H1 (cell line): ENCODE measurements at regions not wholly inside any gene's neighbourhood (a gene's known extent, or its start where the extent isn't known, plus 50 kb on each side); places are given as distances from the start of the nearest gene placed in this dataset.

ENCODE experiments used
- CTCF ChIA-PET: fragments of 300-600 bp; sonication (Branson Sonifier 250); formaldehyde crosslinking; loops from one replicate; lab custom pipeline; 2021; ENCODE audit not compliant: partially characterized antibody; lab: Charles Lee
- POLR2A ChIA-PET: fragments of 300-600 bp; sonication (Branson Sonifier 250); formaldehyde crosslinking; loops from one replicate; lab custom pipeline; 2021; ENCODE audit warnings: inconsistent platforms; ENCODE audit not compliant: partially characterized antibody; lab: Charles Lee
- DNase-seq, 2 experiments: peaks; one replicate each; pipeline versions ENCODE4 v3.0.0 to v3.0.0-alpha.2; 2010 to 2022; ENCODE audit warnings: low spot score in 2 of 2, low read depth in 1 of 2, mixed read lengths in 1 of 2
- FAIRE-seq: peaks from 2 replicates; lab custom pipeline; 2011; peaks lifted over from hg19 to GRCh38; lab: Jason Lieb, UNC
- H2AFZ ChIP-seq: 2 replicates; pipeline ENCODE4 v1.8.1; 2012; ENCODE audit warnings: low read length, inconsistent platforms
- H2AK5ac ChIP-seq: 2 replicates; pipeline ENCODE4 v1.6.1; 2013; ENCODE audit warnings: low read depth, low read length
- H2BK120ac ChIP-seq: replicated peaks from 2 replicates; pipeline ENCODE3; 2013; ENCODE audit warnings: low read depth, low read length, inconsistent platforms
- H2BK12ac ChIP-seq: 2 replicates; pipeline ENCODE4 v1.6.1; 2013; ENCODE audit warnings: low read depth, low read length
- H2BK15ac ChIP-seq: 2 replicates; pipeline ENCODE4 v1.6.1; 2013; ENCODE audit warnings: low read length
- H2BK20ac ChIP-seq: 2 replicates; pipeline ENCODE4 v1.6.1; 2013; ENCODE audit warnings: low read length
- H2BK5ac ChIP-seq: 2 replicates; pipeline ENCODE4 v1.6.1; 2013; ENCODE audit warnings: low read depth, low read length
- H3K14ac ChIP-seq: 2 replicates; pipeline ENCODE4 v1.6.1; 2013; ENCODE audit warnings: inconsistent platforms; ENCODE audit not compliant: insufficient read length
- H3K18ac ChIP-seq: 2 replicates; pipeline ENCODE4 v1.6.1; 2013; ENCODE audit warnings: low read length; ENCODE audit errors: extremely low read depth
- H3K23ac ChIP-seq: 2 replicates; pipeline ENCODE4 v1.6.1; 2013; ENCODE audit warnings: inconsistent platforms; ENCODE audit not compliant: insufficient read length
- H3K23me2 ChIP-seq: 2 replicates; pipeline ENCODE4 v1.6.1; 2013; ENCODE audit warnings: low read depth, low read length
- H3K27ac ChIP-seq: 2 replicates; pipeline ENCODE4 v1.6.1; 2011; ENCODE audit warnings: low read depth, low read length, inconsistent platforms
- H3K27me3 ChIP-seq, 4 experiments: replicated peaks in 1 of 4; 1 replicate in 1 of 4; 2 replicates in 3 of 4; pipeline versions ENCODE4 v1.6.1 to v1.8.1; 2011 to 2013; ENCODE audit warnings: low read length in 3 of 4, mild to moderate bottlenecking in 3 of 4, inconsistent platforms in 2 of 4, mixed read lengths in 2 of 4, moderate library complexity in 1 of 4; ENCODE audit not compliant: control insufficient read depth in 3 of 4, insufficient read depth in 3 of 4; ENCODE audit errors: extremely low read depth in 1 of 4
- H3K36me3 ChIP-seq, 4 experiments: 2 replicates each; pipeline versions ENCODE4 v1.6.1 to v1.8.1; 2011 to 2013; ENCODE audit warnings: mild to moderate bottlenecking in 4 of 4, low read length in 3 of 4, moderate library complexity in 2 of 4, control low read depth in 1 of 4, inconsistent platforms in 1 of 4; ENCODE audit not compliant: insufficient read depth in 4 of 4, control insufficient read depth in 2 of 4
- H3K4ac ChIP-seq: replicated peaks from 2 replicates; pipeline ENCODE3; 2013; ENCODE audit warnings: low read length, low read depth, mixed read lengths, inconsistent platforms; ENCODE audit not compliant: insufficient read length
- H3K4me1 ChIP-seq, 4 experiments: replicated peaks in 1 of 4; 1 replicate in 1 of 4; 2 replicates in 3 of 4; pipeline versions ENCODE4 v1.6.1 to v1.8.1; 2011 to 2013; ENCODE audit warnings: low read length in 3 of 4, inconsistent platforms in 2 of 4, mixed read lengths in 1 of 4; ENCODE audit not compliant: insufficient read depth in 4 of 4, control insufficient read depth in 3 of 4
- H3K4me2 ChIP-seq, 2 experiments: 2 replicates each; pipeline versions ENCODE4 v1.6.1 to v1.8.1; 2011 to 2013; ENCODE audit warnings: low read depth in 2 of 2, low read length in 2 of 2, control low read depth in 1 of 2, inconsistent platforms in 1 of 2, mild to moderate bottlenecking in 1 of 2; ENCODE audit not compliant: insufficient read depth in 1 of 2
- H3K4me3 ChIP-seq, 4 experiments: fragments of 200-600, 300-600 bp in 1 of 4; sonication (generic), shearing (Covaris generic), sonication (Bioruptor Twin) in 1 of 4; 2 replicates each; pipeline versions ENCODE4 v1.5.1 to v1.8.1; 2011 to 2016; ENCODE audit warnings: low read length in 4 of 4, low read depth in 3 of 4, control low read depth in 2 of 4, inconsistent platforms in 2 of 4, mild to moderate bottlenecking in 2 of 4, mixed read lengths in 1 of 4, moderate library complexity in 1 of 4; ENCODE audit not compliant: insufficient read depth in 2 of 4; ENCODE audit errors: extremely low read depth in 1 of 4
- H3K56ac ChIP-seq: replicated peaks from 2 replicates; pipeline ENCODE3; 2013; ENCODE audit warnings: low read depth, mild to moderate bottlenecking, mixed read lengths, low read length, inconsistent platforms; ENCODE audit not compliant: insufficient read length
- H3K79me1 ChIP-seq: 2 replicates; pipeline ENCODE4 v1.6.1; 2013; ENCODE audit warnings: low read depth, low read length, control low read depth
- H3K79me2 ChIP-seq, 2 experiments: 2 replicates each; pipeline versions ENCODE4 v1.6.1 to v1.8.1; 2012 to 2013; ENCODE audit warnings: low read length in 2 of 2, mild to moderate bottlenecking in 2 of 2, inconsistent platforms in 1 of 2; ENCODE audit not compliant: insufficient read depth in 2 of 2, control insufficient read depth in 1 of 2
- H3K9ac ChIP-seq, 4 experiments: replicated peaks in 1 of 4; 1 replicate in 1 of 4; 2 replicates in 3 of 4; pipeline versions ENCODE4 v1.6.1 to v1.8.1; 2011 to 2013; ENCODE audit warnings: low read depth in 3 of 4, low read length in 3 of 4, control low read depth in 2 of 4, mild to moderate bottlenecking in 2 of 4, moderate library complexity in 2 of 4, inconsistent platforms in 1 of 4; ENCODE audit errors: extremely low read depth in 1 of 4
- H3K9me3 ChIP-seq, 2 experiments: 2 replicates each; pipeline versions ENCODE4 v1.6.1 to v1.8.1; 2012 to 2013; ENCODE audit warnings: mild to moderate bottlenecking in 2 of 2, moderate library complexity in 2 of 2, control low read depth in 1 of 2, inconsistent platforms in 1 of 2, low read depth in 1 of 2, low read length in 1 of 2, mixed read lengths in 1 of 2; ENCODE audit not compliant: insufficient read depth in 2 of 2
- H4K20me1 ChIP-seq, 2 experiments: replicated peaks in 1 of 2; 2 replicates each; pipeline versions ENCODE3 to v1.8.1; 2011 to 2013; ENCODE audit warnings: inconsistent platforms in 2 of 2, low read length in 2 of 2, mild to moderate bottlenecking in 1 of 2; ENCODE audit not compliant: insufficient read depth in 2 of 2, control insufficient read depth in 1 of 2
- H4K5ac ChIP-seq: 2 replicates; pipeline ENCODE4 v1.6.1; 2013; ENCODE audit warnings: low read length, low read depth, mixed read lengths, inconsistent platforms; ENCODE audit not compliant: insufficient read length
- H4K8ac ChIP-seq: 2 replicates; pipeline ENCODE4 v1.8.0; 2013; ENCODE audit warnings: mild to moderate bottlenecking, moderate library complexity, low read length, inconsistent platforms; ENCODE audit not compliant: insufficient read depth; ENCODE audit errors: extremely low read depth
- H4K91ac ChIP-seq: replicated peaks from 2 replicates; pipeline ENCODE3; 2013; ENCODE audit warnings: low read length, mixed read lengths, inconsistent platforms; ENCODE audit not compliant: insufficient read length
- MAX ChIP-seq: IDR thresholded peaks from 2 replicates; pipeline ENCODE4 v1.6.1; 2012; ENCODE audit warnings: inconsistent platforms
- RXRA ChIP-seq: IDR thresholded peaks from 2 replicates; pipeline ENCODE4 v1.6.1; 2011; ENCODE audit warnings: low read depth, mild to moderate bottlenecking, low read length, moderate library complexity; ENCODE audit not compliant: insufficient read depth
- SP4 ChIP-seq: IDR thresholded peaks from 2 replicates; pipeline ENCODE4 v1.6.1; 2012; ENCODE audit warnings: low read length, inconsistent platforms
- USF2 ChIP-seq: IDR thresholded peaks from 2 replicates; pipeline ENCODE4 v1.6.1; 2011; ENCODE audit warnings: low read length, improper control_type of control experiment
- WGBS, 2 experiments: shearing (Covaris generic) in 1 of 2; methylation state at CpG; one replicate each; pipeline versions ENCODE4 v1.1.6 to v1.1.7; 2013 to 2015; ENCODE audit warnings: low lambda C conversion rate in 2 of 2, mixed read lengths in 2 of 2, inconsistent platforms in 1 of 2, low coverage in 1 of 2, missing lambda C conversion rate in 1 of 2; ENCODE audit not compliant: insufficient replicate concordance in 2 of 2, insufficient coverage in 1 of 2, insufficient read length in 1 of 2; ENCODE audit errors: extremely low coverage in 1 of 2, missing lambda C conversion rate in 1 of 2; 5-methylcytosine and 5-hydroxymethylcytosine counted together

- Histone ChIP-seq H3K18ac (no peak overlapping the region), H3K9me3 (no peaks in the 10 kb centered on the region), H2BK120ac (no peak overlapping the region), H4K91ac (no peak overlapping the region), H3K56ac (no peak overlapping the region), H4K5ac (no peak overlapping the region), H3K27ac (no peak overlapping the region), H2BK5ac (no peak overlapping the region), H3K9ac (no peak overlapping the region), H3K14ac (no peak overlapping the region), H3K79me1 (no peaks in the 10 kb centered on the region), H3K23me2 (no peaks in the 10 kb centered on the region), H3K4me2 (no peak overlapping the region), H3K4me1 (no peaks in the 10 kb centered on the region), H2AFZ (no peak overlapping the region), H2AK5ac (no peak overlapping the region), H2BK20ac (no peak overlapping the region), H2BK12ac (no peak overlapping the region), H3K36me3 (no peaks in the 10 kb centered on the region), H3K4me3 (no peak overlapping the region), H3K27me3 (no peaks in the 10 kb centered on the region), H3K4ac (no peak overlapping the region), H4K20me1 (no peaks in the 10 kb centered on the region), H2BK15ac (no peak overlapping the region), H4K8ac (no peak overlapping the region), H3K23ac (no peak overlapping the region)
- FAIRE-seq (no peak), DNase-seq (no peak)
- POLR2A ChIA-PET = no interaction called here
- 92% methylated on average over 2 of the region's 2 CpGs; no CpG with 5 or more reads in 1 of the 2 experiments for WGBS, 2 experiments
- TF ChIP-seq MAX = no peak
- TF ChIP-seq SP4 = no peak
- TF ChIP-seq USF2 = no peak
- no peak for TF ChIP-seq RXRA
- TF ChIP-seq, all 59 proteins: peak for 0
- CTCF ChIA-PET = no interaction called here
- no peaks in the 10 kb centered on the region for H3K79me2 ChIP-seq
Observed at GRCh38 chr5:125814119-125814518, 609.1 kb upstream of the GRAMD2B start.
